Gastrocnemius medialis (tissue), 4 donors: ENCODE measurements at regions not wholly inside any gene's neighbourhood (a gene's known extent, or its start where the extent isn't known, plus 50 kb on each side); places are given as distances from the start of the nearest gene placed in this dataset.

ENCODE experiments used
- CTCF ChIP-seq, 5 experiments: fragments of 450-650 bp in 3 of 5; fragments of 200-600 bp in 2 of 5; sonication (generic) in 2 of 5; IDR thresholded peaks in 4 of 5; conservative IDR thresholded peaks in 1 of 5; 1 replicate in 4 of 5; 2 replicates in 1 of 5; pipeline ENCODE4 v1.5.1; 2016 to 2019; ENCODE audit warnings: antibody characterized with exemption in 5 of 5, mild to moderate bottlenecking in 3 of 5, moderate library complexity in 3 of 5
- POLR2A ChIP-seq, 2 donors: fragments of 450-650 bp; IDR thresholded peaks; one replicate each; pipeline ENCODE4 v1.6.1; 2017; ENCODE audit warnings: antibody characterized with exemption in 2 of 2, mild to moderate bottlenecking in 2 of 2, moderate library complexity in 2 of 2

DNA sequence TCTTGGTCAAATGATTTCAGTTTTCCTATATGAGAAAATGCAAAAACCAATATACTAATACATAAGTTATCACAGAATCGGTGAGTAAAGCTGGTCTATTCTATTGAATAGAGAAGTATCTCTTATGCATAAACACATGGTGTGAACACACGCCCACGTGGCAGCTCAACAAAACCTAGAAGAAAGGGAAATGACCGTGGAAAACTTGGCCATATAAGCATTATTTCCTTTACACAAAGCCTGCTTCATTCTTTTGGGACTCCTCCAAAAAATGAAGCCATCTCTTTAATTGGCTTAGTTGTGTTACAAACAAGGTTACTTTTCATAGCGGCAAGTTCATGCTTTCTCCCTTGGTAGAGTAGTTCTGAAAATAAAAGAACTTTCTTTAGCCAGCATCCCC lies 183.2 kb downstream of the TMEM161B start:
- TF ChIP-seq CTCF (IDR thresholded peaks at IDR 0.05 in 4 of 5, conservative IDR thresholded peaks at IDR 0.05 in 1 of 5) (no peak), POLR2A (IDR thresholded peaks at IDR 0.05) (no peak)
